Sciatic nerve (tissue), 2 donors: ENCODE measurements at regions not wholly inside any gene's neighbourhood (a gene's known extent, or its start where the extent isn't known, plus 50 kb on each side); places are given as distances from the start of the nearest gene placed in this dataset.
"Not testable (repeated sequence)": the region's sequence is repeated elsewhere in the genome, so short reads cannot be mapped to it uniquely, and the experiment has no call there.

ENCODE experiments used
- ATAC-seq: fragments of 200-7000 bp; cut with Tn5 transposase; one replicate; pipeline ENCODE4 v1.9.1; 2020; ENCODE audit warnings: mild to moderate bottlenecking, moderate library complexity
- DNase-seq: peaks from one replicate; pipeline ENCODE4 v3.0.0-alpha.2; 2020; ENCODE audit warnings: low spot score
- intact Hi-C: fragments of 100-400 bp; cut with DNase I; formaldehyde crosslinking; loops from one replicate; pipeline ENCODE4 v1.14.2; 2022
- donor health status: DM: no; HTN: no; CAD: no.
- donor health status: DM: no; HTN: no; CAD: no.

GRCh38 chr1:232183266-232183800 is 446.6 kb downstream of the SIPA1L2 start:
- ATAC-seq = no peak
- intact Hi-C loops = no loop called here
- no peak for DNase-seq

GRCh38 chr1:232182236-232182635 is 447.7 kb downstream of the SIPA1L2 start:
- ATAC-seq (no peak), DNase-seq (no peak)
- intact Hi-C loops = no loop called here

- ATAC-seq (no peak), DNase-seq (no peak)
- intact Hi-C loops = no loop called here
These were observed 449.2 kb downstream of the SIPA1L2 start for GRCh38 chr1:232180779-232181136.

GRCh38 chr1:232179896-232180778 is 449.8 kb downstream of the SIPA1L2 start:
- intact Hi-C loops = no loop called here
- no peak for DNase-seq
- ATAC-seq = peak; percentile 62

- ATAC-seq = no peak
- no peak for DNase-seq
- intact Hi-C loops = no loop called here
These were observed 451.7 kb downstream of the SIPA1L2 start for GRCh38 chr1:232178191-232178590.

GRCh38 chr1:232177438-232177837 is 452.5 kb downstream of the SIPA1L2 start:
- DNase-seq = no peak
- ATAC-seq = no peak
- intact Hi-C loops = no loop called here

GRCh38 chr1:232176222-232176621 is 453.7 kb downstream of the SIPA1L2 start:
- intact Hi-C loops = no loop called here
- DNase-seq = no peak
- no peak for ATAC-seq

- intact Hi-C loops = no loop called here
- DNase-seq = no peak
- ATAC-seq = no peak
These were observed 455.6 kb downstream of the SIPA1L2 start for GRCh38 chr1:232174306-232174705.

- ATAC-seq (no peak), DNase-seq (no peak)
- intact Hi-C loops = no loop called here
These were observed 457.4 kb downstream of the SIPA1L2 start for GRCh38 chr1:232172563-232172962.

GRCh38 chr1:232170909-232171308 is 459.0 kb downstream of the SIPA1L2 start:
- intact Hi-C loops = no loop called here
- no peak for DNase-seq
- ATAC-seq = no peak

- ATAC-seq (no peak), DNase-seq (no peak)
- intact Hi-C loops = no loop called here
These were observed 460.5 kb downstream of the SIPA1L2 start for GRCh38 chr1:232169436-232169835.

GRCh38 chr1:232168508-232168907 is 461.4 kb downstream of the SIPA1L2 start:
- intact Hi-C loops = no loop called here
- DNase-seq = no peak
- ATAC-seq = no peak

- intact Hi-C loops = no loop called here
- DNase-seq (no peak), ATAC-seq (no peak)
These were observed 463.0 kb downstream of the SIPA1L2 start for GRCh38 chr1:232166942-232167341.

GRCh38 chr1:232164078-232164963 is 465.6 kb downstream of the SIPA1L2 start:
- DNase-seq (no peak), ATAC-seq (no peak)
- intact Hi-C loops = no loop called here

GRCh38 chr1:232163533-232163932 is 466.4 kb downstream of the SIPA1L2 start:
- ATAC-seq = no peak
- intact Hi-C loops = no loop called here
- no peak for DNase-seq

GRCh38 chr1:232162001-232162400 is 467.9 kb downstream of the SIPA1L2 start:
- intact Hi-C loops = no loop called here
- ATAC-seq = no peak
- no peak for DNase-seq

GRCh38 chr1:232158558-232158957 is 471.4 kb downstream of the SIPA1L2 start:
- DNase-seq, intact Hi-C loops, ATAC-seq: not testable (repeated sequence)

- DNase-seq, ATAC-seq, intact Hi-C loops: not testable (repeated sequence)
These were observed 473.9 kb downstream of the SIPA1L2 start for GRCh38 chr1:232156070-232156469.

GRCh38 chr1:232153652-232154051 is 476.3 kb downstream of the SIPA1L2 start:
- ATAC-seq (no peak), DNase-seq (no peak)
- intact Hi-C loops = no loop called here
